HepG2 (cell line): ENCODE measurements at regions not wholly inside any gene's neighbourhood (a gene's known extent, or its start where the extent isn't known, plus 50 kb on each side); places are given as distances from the start of the nearest gene placed in this dataset.

Source experiments
- ATAC-seq: fragments of 200-7000 bp; cut with Tn5 transposase; 3 replicates; pipeline ENCODE4 v1.9.1; 2020; ENCODE audit warnings: mild to moderate bottlenecking, moderate library complexity
- BruUV-seq: library from RNA; stranded (reverse); fragments of 400-500 nt; replicated peaks from 2 replicates; lab custom pipeline; 2021; lab: Mats Ljungman, UMichigan
- CTCF ChIA-PET: fragments of 300-600 bp; formaldehyde crosslinking; extraction: SDS; loops from one replicate; lab custom pipeline; 2021; ENCODE audit warnings: low total read pairs, inconsistent platforms, low intra/inter-chr PET ratio; lab: Yijun Ruan, JAX
- POLR2A ChIA-PET: fragments of 350-600 bp; sonication (Branson Sonifier 250); formaldehyde crosslinking; loops from one replicate; lab custom pipeline; 2020; ENCODE audit warnings: antibody characterized with exemption, inconsistent platforms; lab: Yijun Ruan, JAX
- DNase-seq: peaks from one replicate; pipeline ENCODE4 v3.0.0-alpha.2; 2015; ENCODE audit warnings: low spot score
- FAIRE-seq: peaks from 3 replicates; lab custom pipeline; 2011; peaks lifted over from hg19 to GRCh38; lab: Jason Lieb, UNC
- H2AFZ ChIP-seq: one replicate; pipeline ENCODE4 v1.6.1; 2011; ENCODE audit warnings: low read length, inconsistent platforms
- H3K27ac ChIP-seq: fragments of 300-600 bp; 3 replicates; pipeline ENCODE4 v1.8.0; 2011; ENCODE audit warnings: mixed run types, mild to moderate bottlenecking, mixed read lengths, low read length, inconsistent platforms; ENCODE audit not compliant: insufficient read depth; ENCODE audit errors: extremely low read length
- H3K27me3 ChIP-seq, 2 experiments: fragments of 200-600 bp in 1 of 2; 2 replicates in 1 of 2; 3 replicates in 1 of 2; pipeline versions ENCODE4 v1.6.0 to v1.8.0; 2011; ENCODE audit warnings: low read length in 2 of 2, mild to moderate bottlenecking in 2 of 2, moderate library complexity in 2 of 2, inconsistent platforms in 1 of 2; ENCODE audit not compliant: insufficient read depth in 2 of 2, control insufficient read depth in 1 of 2
- H3K36me3 ChIP-seq, 2 experiments: fragments of 200-600 bp in 1 of 2; replicated peaks in 1 of 2; 2 replicates in 1 of 2; 3 replicates in 1 of 2; pipeline versions ENCODE4 v1.5.1 to v1.8.0; 2011; ENCODE audit warnings: low read length in 2 of 2, inconsistent platforms in 1 of 2; ENCODE audit not compliant: insufficient read depth in 2 of 2, control insufficient read depth in 1 of 2
- H3K4me1 ChIP-seq: 2 replicates; pipeline ENCODE4 v1.5.1; 2012; ENCODE audit warnings: low read length, inconsistent platforms; ENCODE audit not compliant: insufficient read depth
- H3K4me2 ChIP-seq: 2 replicates; pipeline ENCODE4 v1.6.0; 2011; ENCODE audit warnings: low read depth, low read length, inconsistent platforms
- H3K4me3 ChIP-seq, 3 experiments: fragments of 200-600 bp in 1 of 3; sonication (generic), shearing (Covaris generic) in 1 of 3; replicated peaks in 1 of 3; 2 replicates each; pipeline ENCODE4 v1.5.1; 2011 to 2016; ENCODE audit warnings: low read length in 3 of 3, inconsistent platforms in 2 of 3, low read depth in 2 of 3, mild to moderate bottlenecking in 2 of 3, control low read depth in 1 of 3, mixed read lengths in 1 of 3; ENCODE audit not compliant: insufficient read depth in 1 of 3
- H3K79me2 ChIP-seq: one replicate; pipeline ENCODE4 v1.6.1; 2011; ENCODE audit warnings: low read length, inconsistent platforms; ENCODE audit not compliant: insufficient read depth
- H3K9ac ChIP-seq: 2 replicates; pipeline ENCODE4 v1.6.0; 2011; ENCODE audit warnings: mild to moderate bottlenecking, low read depth, low read length, inconsistent platforms; ENCODE audit not compliant: insufficient read depth
- H3K9me3 ChIP-seq: 2 replicates; pipeline ENCODE4 v1.5.1; 2012; ENCODE audit warnings: mild to moderate bottlenecking, low read length
- H4K20me1 ChIP-seq: 2 replicates; pipeline ENCODE4 v1.6.0; 2011; ENCODE audit warnings: inconsistent platforms, mild to moderate bottlenecking, low read length, moderate library complexity; ENCODE audit not compliant: insufficient read depth
- CEBPB ChIP-seq: IDR thresholded peaks from 2 replicates; pipeline ENCODE4 v1.6.1; 2011; ENCODE audit warnings: low read depth, low read length, improper control_type of control experiment, borderline replicate concordance
- FOXA3 ChIP-seq: IDR thresholded peaks from 2 replicates; pipeline ENCODE4 v1.6.1; 2016; ENCODE audit warnings: missing genetic modification reagents, missing compliant biosample characterization
- MEIS2 ChIP-seq: sonication (generic); formaldehyde crosslinking; IDR thresholded peaks from 2 replicates; pipeline ENCODE4 v1.9.0; 2021; ENCODE audit warnings: mild to moderate bottlenecking, missing genetic modification reagents
- NFKB2 ChIP-seq: sonication (generic); formaldehyde crosslinking; IDR thresholded peaks from 2 replicates; pipeline ENCODE4 v1.4.0; 2020; ENCODE audit warnings: missing genetic modification reagents, borderline replicate concordance
- NKX3-1 ChIP-seq: sonication (generic); formaldehyde crosslinking; IDR thresholded peaks from 2 replicates; pipeline ENCODE4 v1.5.0; 2020; ENCODE audit warnings: missing genetic modification reagents
- PPARG ChIP-seq: conservative IDR thresholded peaks from 2 replicates; pipeline ENCODE4 v1.6.1; 2016; ENCODE audit warnings: missing biosample characterization, missing genetic modification reagents
- SOX5 ChIP-seq: IDR thresholded peaks from 2 replicates; pipeline ENCODE4 v1.6.1; 2016; ENCODE audit warnings: borderline replicate concordance
- TEAD3 ChIP-seq: optimal IDR thresholded peaks from 2 replicates; pipeline ENCODE3; 2016; ENCODE audit warnings: borderline replicate concordance
- ZBTB7A ChIP-seq: sonication (generic); formaldehyde crosslinking; IDR thresholded peaks from 2 replicates; pipeline ENCODE4 v1.8.0; 2022; ENCODE audit warnings: mild to moderate bottlenecking, missing genetic modification reagents
- ZNF569 ChIP-seq: sonication (generic); formaldehyde crosslinking; IDR thresholded peaks from 2 replicates; pipeline ENCODE4 v1.5.0; 2020; ENCODE audit warnings: mild to moderate bottlenecking, missing genetic modification reagents, moderate library complexity, borderline replicate concordance
- ZNF878 ChIP-seq: sonication (generic); formaldehyde crosslinking; IDR thresholded peaks from 2 replicates; pipeline ENCODE4 v1.8.1; 2023; ENCODE audit warnings: mild to moderate bottlenecking, missing genetic modification reagents, moderate library complexity
- WGBS: methylation state at CpG from one replicate; pipeline ENCODE4 v1.1.6; 2017; ENCODE audit warnings: low lambda C conversion rate; 5-methylcytosine and 5-hydroxymethylcytosine counted together
- in situ Hi-C: cut with HindIII; loops from 2 replicates; pipeline ENCODE4 v1.10.0; 2017; ENCODE audit warnings: low pct_unique_long_range_greater_than_20kb; ENCODE audit not compliant: extremely low pct_ligation_motif_present
- intact Hi-C: fragments of 100-400 bp; cut with micrococcal nuclease; formaldehyde crosslinking; loops from one replicate; pipeline ENCODE4 v1.10.0; 2022; ENCODE audit not compliant: unreplicated experiment
- TF ChIP-seq, protein P1 (sequence below): sonication (generic); formaldehyde crosslinking; IDR thresholded peaks from 2 replicates; pipeline ENCODE4 v1.4.0; 2020; ENCODE audit warnings: missing genetic modification reagents, borderline replicate concordance
- TF ChIP-seq, protein P2 (sequence below): sonication (generic); formaldehyde crosslinking; IDR thresholded peaks from 2 replicates; pipeline ENCODE4 v1.4.0; 2020; ENCODE audit warnings: missing genetic modification reagents, low read depth, mild to moderate bottlenecking, borderline replicate concordance
- TF ChIP-seq, protein P3 (sequence below): sonication (generic); formaldehyde crosslinking; IDR thresholded peaks from 2 replicates; pipeline ENCODE4 v1.8.1; 2023; ENCODE audit warnings: missing genetic modification reagents, inconsistent platforms, borderline replicate concordance
- TF ChIP-seq, protein P4 (sequence below): sonication (generic); formaldehyde crosslinking; IDR thresholded peaks from 2 replicates; pipeline ENCODE4 v1.8.1; 2023; ENCODE audit warnings: mild to moderate bottlenecking, missing genetic modification reagents

DNA sequence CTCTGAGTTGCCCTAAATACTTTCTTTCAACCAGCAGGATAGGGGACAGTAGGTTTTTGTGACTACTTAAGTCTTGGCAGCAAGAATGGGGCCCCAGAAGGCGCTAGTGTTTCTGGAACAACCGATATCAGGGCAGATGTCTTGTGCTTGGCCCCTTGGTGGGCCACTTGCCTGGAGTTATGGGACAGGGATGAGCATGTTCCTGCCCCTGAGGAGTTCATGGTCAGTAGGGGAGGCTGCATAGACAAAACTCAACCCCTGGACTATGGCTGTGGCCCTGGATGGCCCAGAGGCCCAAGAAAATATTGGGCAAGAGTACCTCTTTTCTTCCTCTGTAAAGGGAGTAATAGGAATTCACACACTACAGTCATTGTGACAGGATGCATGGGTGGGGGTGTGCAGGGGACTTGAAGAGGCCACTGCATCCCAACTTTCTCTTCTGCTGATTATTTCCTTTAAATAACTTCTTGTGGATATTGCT is 57.7 kb upstream of the IGFBP3 start (continued):
- TF ChIP-seq, protein P1, sequence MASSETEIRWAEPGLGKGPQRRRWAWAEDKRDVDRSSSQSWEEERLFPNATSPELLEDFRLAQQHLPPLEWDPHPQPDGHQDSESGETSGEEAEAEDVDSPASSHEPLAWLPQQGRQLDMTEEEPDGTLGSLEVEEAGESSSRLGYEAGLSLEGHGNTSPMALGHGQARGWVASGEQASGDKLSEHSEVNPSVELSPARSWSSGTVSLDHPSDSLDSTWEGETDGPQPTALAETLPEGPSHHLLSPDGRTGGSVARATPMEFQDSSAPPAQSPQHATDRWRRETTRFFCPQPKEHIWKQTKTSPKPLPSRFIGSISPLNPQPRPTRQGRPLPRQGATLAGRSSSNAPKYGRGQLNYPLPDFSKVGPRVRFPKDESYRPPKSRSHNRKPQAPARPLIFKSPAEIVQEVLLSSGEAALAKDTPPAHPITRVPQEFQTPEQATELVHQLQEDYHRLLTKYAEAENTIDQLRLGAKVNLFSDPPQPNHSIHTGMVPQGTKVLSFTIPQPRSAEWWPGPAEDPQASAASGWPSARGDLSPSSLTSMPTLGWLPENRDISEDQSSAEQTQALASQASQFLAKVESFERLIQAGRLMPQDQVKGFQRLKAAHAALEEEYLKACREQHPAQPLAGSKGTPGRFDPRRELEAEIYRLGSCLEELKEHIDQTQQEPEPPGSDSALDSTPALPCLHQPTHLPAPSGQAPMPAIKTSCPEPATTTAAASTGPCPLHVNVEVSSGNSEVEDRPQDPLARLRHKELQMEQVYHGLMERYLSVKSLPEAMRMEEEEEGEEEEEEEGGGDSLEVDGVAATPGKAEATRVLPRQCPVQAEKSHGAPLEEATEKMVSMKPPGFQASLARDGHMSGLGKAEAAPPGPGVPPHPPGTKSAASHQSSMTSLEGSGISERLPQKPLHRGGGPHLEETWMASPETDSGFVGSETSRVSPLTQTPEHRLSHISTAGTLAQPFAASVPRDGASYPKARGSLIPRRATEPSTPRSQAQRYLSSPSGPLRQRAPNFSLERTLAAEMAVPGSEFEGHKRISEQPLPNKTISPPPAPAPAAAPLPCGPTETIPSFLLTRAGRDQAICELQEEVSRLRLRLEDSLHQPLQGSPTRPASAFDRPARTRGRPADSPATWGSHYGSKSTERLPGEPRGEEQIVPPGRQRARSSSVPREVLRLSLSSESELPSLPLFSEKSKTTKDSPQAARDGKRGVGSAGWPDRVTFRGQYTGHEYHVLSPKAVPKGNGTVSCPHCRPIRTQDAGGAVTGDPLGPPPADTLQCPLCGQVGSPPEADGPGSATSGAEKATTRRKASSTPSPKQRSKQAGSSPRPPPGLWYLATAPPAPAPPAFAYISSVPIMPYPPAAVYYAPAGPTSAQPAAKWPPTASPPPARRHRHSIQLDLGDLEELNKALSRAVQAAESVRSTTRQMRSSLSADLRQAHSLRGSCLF: no peak
- TF ChIP-seq ZNF569 (no peak), PPARG (CRISPR knock-in tag) (no peak), ZNF878 (no peak), NKX3-1 (CRISPR knock-in tag) (no peak)
- TF ChIP-seq, protein P2, sequence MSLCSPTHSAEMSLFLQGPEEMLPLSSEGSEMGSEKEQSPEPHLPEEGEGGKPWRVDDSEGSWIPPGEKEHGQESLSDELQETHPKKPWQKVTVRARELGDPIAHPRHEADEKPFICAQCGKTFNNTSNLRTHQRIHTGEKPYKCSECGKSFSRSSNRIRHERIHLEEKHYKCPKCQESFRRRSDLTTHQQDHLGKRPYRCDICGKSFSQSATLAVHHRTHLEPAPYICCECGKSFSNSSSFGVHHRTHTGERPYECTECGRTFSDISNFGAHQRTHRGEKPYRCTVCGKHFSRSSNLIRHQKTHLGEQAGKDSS (CRISPR knock-in tag): no peak

DNA sequence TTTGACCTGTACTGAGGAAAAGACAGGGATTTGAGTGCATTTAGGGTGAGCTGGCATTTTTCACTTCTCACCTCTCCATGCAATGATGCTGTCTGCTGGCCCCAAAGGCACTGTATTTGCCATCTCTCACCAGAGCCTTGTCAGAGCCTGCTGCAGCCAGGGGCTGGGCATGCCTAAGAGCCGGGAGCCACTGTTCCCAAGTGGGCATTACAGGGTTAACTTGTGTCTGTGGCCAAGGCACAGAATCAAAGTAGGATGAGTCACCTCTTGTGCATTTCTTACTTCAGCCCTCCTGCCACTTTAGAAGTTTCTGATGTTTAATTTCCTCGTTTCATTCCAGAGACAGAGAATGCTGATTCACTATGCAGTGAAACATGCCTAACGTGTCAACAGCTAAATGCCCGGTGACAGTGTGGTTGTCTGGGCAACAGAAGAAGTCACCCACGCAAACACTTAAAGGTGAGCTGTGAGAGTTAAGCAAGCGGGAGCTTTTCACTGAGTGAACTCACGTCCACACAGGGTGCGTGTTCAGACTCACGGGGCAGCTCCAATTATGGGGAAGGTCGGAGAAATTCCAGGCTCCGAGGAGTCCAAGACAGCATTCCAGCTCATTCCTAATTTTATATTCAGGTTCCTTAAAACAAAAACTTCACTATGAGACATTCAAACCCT is 57.1 kb upstream of the IGFBP3 start:
- Histone ChIP-seq H4K20me1 (no peaks in the 10 kb centered on the region), H3K9me3 (peaks cover 4% of the 10 kb centered on the region), H3K79me2 (no peaks in the 10 kb centered on the region), H3K4me3 (no peak overlapping the region), H3K4me2 (no peak overlapping the region), H3K4me1 (peaks cover 69% of the 10 kb centered on the region), H3K36me3 (no peaks in the 10 kb centered on the region), H3K27ac (peak overlapping the region; percentile 34), H2AFZ (no peak overlapping the region), H3K27me3 (no peaks in the 10 kb centered on the region), H3K9ac (peak overlapping the region; percentile 29; the same call in 1 of the 2 replicates)
- 49% methylated on average over 10 of the region's 11 CpGs for WGBS
- ATAC-seq (peak; percentile 20; the same call in 1 of the 3 replicates), DNase-seq (peak; percentile 78), FAIRE-seq (no peak)
- no TSS peak for BruUV-seq
- in situ Hi-C loops (no loop called here), intact Hi-C loops (no loop called here)
- ChIA-PET POLR2A (interaction anchor here (0.8 kb wide), 1 partner anchor 90 kb away, joined by 3 read pairs; the partner anchor contains the start of gene IGFBP1), CTCF (no interaction called here)
- TF ChIP-seq SOX5 (CRISPR knock-in tag): no peak
- TF ChIP-seq, protein P3, sequence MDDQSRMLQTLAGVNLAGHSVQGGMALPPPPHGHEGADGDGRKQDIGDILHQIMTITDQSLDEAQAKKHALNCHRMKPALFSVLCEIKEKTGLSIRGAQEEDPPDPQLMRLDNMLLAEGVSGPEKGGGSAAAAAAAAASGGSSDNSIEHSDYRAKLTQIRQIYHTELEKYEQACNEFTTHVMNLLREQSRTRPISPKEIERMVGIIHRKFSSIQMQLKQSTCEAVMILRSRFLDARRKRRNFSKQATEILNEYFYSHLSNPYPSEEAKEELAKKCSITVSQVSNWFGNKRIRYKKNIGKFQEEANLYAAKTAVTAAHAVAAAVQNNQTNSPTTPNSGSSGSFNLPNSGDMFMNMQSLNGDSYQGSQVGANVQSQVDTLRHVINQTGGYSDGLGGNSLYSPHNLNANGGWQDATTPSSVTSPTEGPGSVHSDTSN (CRISPR knock-in tag): no peak
- TF ChIP-seq FOXA3 (CRISPR knock-in tag): peak; percentile 61
- TF ChIP-seq, protein P4, sequence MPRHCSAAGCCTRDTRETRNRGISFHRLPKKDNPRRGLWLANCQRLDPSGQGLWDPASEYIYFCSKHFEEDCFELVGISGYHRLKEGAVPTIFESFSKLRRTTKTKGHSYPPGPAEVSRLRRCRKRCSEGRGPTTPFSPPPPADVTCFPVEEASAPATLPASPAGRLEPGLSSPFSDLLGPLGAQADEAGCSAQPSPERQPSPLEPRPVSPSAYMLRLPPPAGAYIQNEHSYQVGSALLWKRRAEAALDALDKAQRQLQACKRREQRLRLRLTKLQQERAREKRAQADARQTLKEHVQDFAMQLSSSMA: no peak
- no peak for TF ChIP-seq NFKB2 (CRISPR knock-in tag)
- TF ChIP-seq MEIS2: no peak
- peak; percentile 17; the same call in 1 of the 2 replicates for TF ChIP-seq CEBPB
- peak; percentile 34 for TF ChIP-seq TEAD3
- no peak for TF ChIP-seq ZBTB7A (CRISPR knock-in tag)
